GM23338 (cell line): ENCODE measurements at regions not wholly inside any gene's neighbourhood (a gene's known extent, or its start where the extent isn't known, plus 50 kb on each side); places are given as distances from the start of the nearest gene placed in this dataset.

Experiments used
- ATAC-seq: fragments of 200-7000 bp; cut with Tn5 transposase; 3 replicates; pipeline ENCODE4 v1.9.1; 2020
- DNase-seq: peaks from one replicate; pipeline ENCODE4 v3.0.0-alpha.2; 2015; ENCODE audit warnings: low spot score
- H2AFZ ChIP-seq: fragments of 200-600 bp; sonication (generic); 2 replicates; pipeline ENCODE4 v1.8.0; 2016; ENCODE audit warnings: antibody characterized with exemption, mild to moderate bottlenecking, moderate library complexity
- H3F3A ChIP-seq: fragments of 200-600 bp; sonication (generic); replicated peaks from 2 replicates; pipeline ENCODE4 v1.8.0; 2017; ENCODE audit warnings: antibody characterized with exemption, mixed run types, low read depth
- H3K27ac ChIP-seq: fragments of 200-600 bp; sonication (generic); 2 replicates; pipeline ENCODE4 v1.6.1; 2016; ENCODE audit warnings: low read depth
- H3K27me3 ChIP-seq: fragments of 200-600 bp; sonication (generic); 2 replicates; pipeline ENCODE4 v1.8.0; 2016; ENCODE audit warnings: mild to moderate bottlenecking, mixed run types, moderate library complexity; ENCODE audit not compliant: insufficient read depth
- H3K36me3 ChIP-seq: fragments of 200-600 bp; sonication (generic); 2 replicates; pipeline ENCODE4 v1.8.0; 2016; ENCODE audit warnings: mild to moderate bottlenecking; ENCODE audit not compliant: insufficient read depth
- H3K4me1 ChIP-seq: fragments of 200-600 bp; sonication (generic); 2 replicates; pipeline ENCODE4 v1.8.0; 2016; ENCODE audit warnings: mild to moderate bottlenecking, moderate library complexity; ENCODE audit not compliant: insufficient read depth
- H3K4me2 ChIP-seq: fragments of 200-600 bp; sonication (generic); 2 replicates; pipeline ENCODE4 v1.7.1; 2017; ENCODE audit warnings: mixed run types
- H3K4me3 ChIP-seq: fragments of 200-600 bp; sonication (generic); 2 replicates; pipeline ENCODE4 v1.6.1; 2016; ENCODE audit warnings: mixed run types
- H3K79me2 ChIP-seq: fragments of 200-600 bp; sonication (generic); replicated peaks from 2 replicates; pipeline ENCODE4 v1.8.0; 2017; ENCODE audit warnings: mild to moderate bottlenecking; ENCODE audit not compliant: insufficient read depth
- H3K9me2 ChIP-seq: fragments of 200-600 bp; sonication (generic); 2 replicates; pipeline ENCODE4 v1.8.0; 2017; ENCODE audit not compliant: insufficient read depth
- H4K20me1 ChIP-seq: fragments of 200-600 bp; sonication (generic); replicated peaks from 2 replicates; pipeline ENCODE4 v1.8.0; 2017; ENCODE audit warnings: mild to moderate bottlenecking; ENCODE audit not compliant: insufficient read depth
- H3K27ac Mint-ChIP-seq: 2 replicates; pipeline ENCODE4 v1.8.0; 2020; ENCODE audit warnings: inconsistent platforms, mild to moderate bottlenecking, moderate library complexity, mixed read lengths
- H3K27me3 Mint-ChIP-seq: 3 replicates; pipeline ENCODE4 v1.8.0; 2022; ENCODE audit warnings: low read depth, mild to moderate bottlenecking, moderate library complexity, mixed read lengths, inconsistent platforms; ENCODE audit not compliant: insufficient read depth, poor library complexity
- H3K36me3 Mint-ChIP-seq: 3 replicates; pipeline ENCODE4 v1.8.0; 2021; ENCODE audit warnings: low read depth, mild to moderate bottlenecking, inconsistent platforms, moderate library complexity, mixed read lengths
- H3K4me1 Mint-ChIP-seq: 3 replicates; pipeline ENCODE4 v1.8.0; 2020; ENCODE audit warnings: mild to moderate bottlenecking, inconsistent platforms, mixed read lengths
- H3K4me3 Mint-ChIP-seq: 3 replicates; pipeline ENCODE4 v1.8.0; 2021; ENCODE audit warnings: moderate library complexity, mild to moderate bottlenecking, inconsistent platforms, mixed read lengths
- H3K9me3 Mint-ChIP-seq: 3 replicates; pipeline ENCODE4 v1.8.0; 2020; ENCODE audit warnings: moderate library complexity, mild to moderate bottlenecking, inconsistent platforms, mixed read lengths
- CREB1 ChIP-seq: fragments of 250-450 bp; sonication (Bioruptor Pico); IDR thresholded peaks from 2 replicates; pipeline ENCODE4 v1.5.0; 2020; ENCODE audit warnings: low read depth, mild to moderate bottlenecking, moderate library complexity
- CTCF ChIP-seq, 2 experiments: fragments of 200-600 bp in 1 of 2; sonication (generic) in 1 of 2; conservative IDR thresholded peaks; 2 replicates each; pipeline versions ENCODE4 v1.5.1 to v1.6.1; 2016 to 2017; ENCODE audit warnings: antibody characterized with exemption in 2 of 2, low read depth in 2 of 2, mild to moderate bottlenecking in 2 of 2, moderate library complexity in 1 of 2
- EZH2 ChIP-seq: fragments of 200-600 bp; sonication (generic); IDR thresholded peaks from one replicate; pipeline ENCODE4 v1.8.0; 2017; ENCODE audit warnings: antibody characterized with exemption, mild to moderate bottlenecking, low read depth; ENCODE audit not compliant: unreplicated experiment
- EZH2phosphoT487 ChIP-seq: fragments of 200-600 bp; sonication (generic); IDR thresholded peaks from one replicate; pipeline ENCODE4 v1.8.1; 2018; ENCODE audit warnings: antibody characterized with exemption; ENCODE audit not compliant: unreplicated experiment
- JUNB ChIP-seq: IDR thresholded peaks from one replicate; pipeline ENCODE4 v1.6.1; 2016; ENCODE audit warnings: antibody characterized with exemption; ENCODE audit not compliant: unreplicated experiment
- NANOG ChIP-seq: IDR thresholded peaks from 2 replicates; pipeline ENCODE4 v1.6.1; 2016; ENCODE audit warnings: antibody characterized with exemption, borderline replicate concordance
- POLR2AphosphoS5 ChIP-seq: IDR thresholded peaks from 2 replicates; pipeline ENCODE4 v1.6.1; 2016; ENCODE audit warnings: antibody characterized with exemption, low read depth
- REST ChIP-seq: IDR thresholded peaks from one replicate; pipeline ENCODE4 v1.6.1; 2018; ENCODE audit warnings: antibody characterized with exemption; ENCODE audit not compliant: unreplicated experiment
- STAT1 ChIP-seq: IDR thresholded peaks from one replicate; pipeline ENCODE4 v1.6.1; 2016; ENCODE audit warnings: antibody characterized with exemption; ENCODE audit not compliant: unreplicated experiment
- ZNF114 ChIP-seq: fragments of 250-450 bp; sonication (Bioruptor Pico); IDR thresholded peaks from 2 replicates; pipeline ENCODE4 v1.5.0; 2020; ENCODE audit warnings: mild to moderate bottlenecking, moderate library complexity
- ZNF331 ChIP-seq: fragments of 250-450 bp; sonication (Bioruptor Pico); IDR thresholded peaks from 2 replicates; pipeline ENCODE4 v1.5.0; 2020; ENCODE audit warnings: low read depth, mild to moderate bottlenecking, moderate library complexity
- TF ChIP-seq, protein P1 (sequence below): IDR thresholded peaks from 2 replicates; pipeline ENCODE4 v1.6.1; 2016; ENCODE audit warnings: antibody characterized with exemption
- TF ChIP-seq, protein P2 (sequence below): fragments of 250-450 bp; sonication (Bioruptor Pico); IDR thresholded peaks from 2 replicates; pipeline ENCODE4 v1.5.0; 2020; ENCODE audit warnings: mild to moderate bottlenecking, moderate library complexity

DNA sequence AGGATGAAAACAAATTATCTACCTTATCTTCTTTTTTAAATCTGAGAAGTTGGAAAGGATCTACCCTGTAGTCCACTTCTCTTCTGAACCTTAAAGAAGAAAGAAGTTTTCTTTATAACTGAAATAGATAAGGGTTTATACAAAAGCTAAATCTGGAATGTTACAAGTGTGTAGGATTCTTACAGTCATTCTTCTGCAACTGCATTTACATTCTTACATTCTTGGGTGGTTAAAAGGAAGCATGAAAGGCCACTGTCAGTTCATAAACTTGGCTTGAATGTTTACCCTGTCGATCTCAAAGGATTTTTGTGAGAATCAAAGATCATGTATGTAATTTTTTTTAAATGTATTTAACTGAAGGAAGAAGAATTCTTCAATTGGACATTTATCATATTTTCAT, 142.1 kb upstream of the BRINP3 start:
- DNase-seq: no peak
- no peaks in the 10 kb centered on the region for H3K36me3 Mint-ChIP-seq
- H3F3A ChIP-seq: no peaks in the 10 kb centered on the region

More for the DNA sequence above, 142.1 kb upstream of the BRINP3 start:
- Mint-ChIP-seq H3K27me3 (peaks cover 3% of the 10 kb centered on the region), H3K4me3 (no peak overlapping the region), H3K27ac (no peak overlapping the region), H3K4me1 (peaks cover 8% of the 10 kb centered on the region), H3K9me3 (no peaks in the 10 kb centered on the region)
- H3K4me2 ChIP-seq: no peak overlapping the region
- H3K27ac ChIP-seq: no peak overlapping the region
- TF ChIP-seq JUNB (no peak), POLR2AphosphoS5 (no peak), EZH2phosphoT487 (no peak), CTCF (conservative IDR thresholded peaks at IDR 0.05; ENCODE audit: low read depth in 2 of 2) (no peak), EZH2 (no peak), NANOG (no peak), CREB1 (no peak), ZNF331 (CRISPR knock-in tag) (no peak), ZNF114 (CRISPR knock-in tag) (no peak), REST (no peak), STAT1 (no peak)
- TF ChIP-seq, protein P1, sequence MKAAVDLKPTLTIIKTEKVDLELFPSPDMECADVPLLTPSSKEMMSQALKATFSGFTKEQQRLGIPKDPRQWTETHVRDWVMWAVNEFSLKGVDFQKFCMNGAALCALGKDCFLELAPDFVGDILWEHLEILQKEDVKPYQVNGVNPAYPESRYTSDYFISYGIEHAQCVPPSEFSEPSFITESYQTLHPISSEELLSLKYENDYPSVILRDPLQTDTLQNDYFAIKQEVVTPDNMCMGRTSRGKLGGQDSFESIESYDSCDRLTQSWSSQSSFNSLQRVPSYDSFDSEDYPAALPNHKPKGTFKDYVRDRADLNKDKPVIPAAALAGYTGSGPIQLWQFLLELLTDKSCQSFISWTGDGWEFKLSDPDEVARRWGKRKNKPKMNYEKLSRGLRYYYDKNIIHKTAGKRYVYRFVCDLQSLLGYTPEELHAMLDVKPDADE: no peak
- TF ChIP-seq, protein P2, sequence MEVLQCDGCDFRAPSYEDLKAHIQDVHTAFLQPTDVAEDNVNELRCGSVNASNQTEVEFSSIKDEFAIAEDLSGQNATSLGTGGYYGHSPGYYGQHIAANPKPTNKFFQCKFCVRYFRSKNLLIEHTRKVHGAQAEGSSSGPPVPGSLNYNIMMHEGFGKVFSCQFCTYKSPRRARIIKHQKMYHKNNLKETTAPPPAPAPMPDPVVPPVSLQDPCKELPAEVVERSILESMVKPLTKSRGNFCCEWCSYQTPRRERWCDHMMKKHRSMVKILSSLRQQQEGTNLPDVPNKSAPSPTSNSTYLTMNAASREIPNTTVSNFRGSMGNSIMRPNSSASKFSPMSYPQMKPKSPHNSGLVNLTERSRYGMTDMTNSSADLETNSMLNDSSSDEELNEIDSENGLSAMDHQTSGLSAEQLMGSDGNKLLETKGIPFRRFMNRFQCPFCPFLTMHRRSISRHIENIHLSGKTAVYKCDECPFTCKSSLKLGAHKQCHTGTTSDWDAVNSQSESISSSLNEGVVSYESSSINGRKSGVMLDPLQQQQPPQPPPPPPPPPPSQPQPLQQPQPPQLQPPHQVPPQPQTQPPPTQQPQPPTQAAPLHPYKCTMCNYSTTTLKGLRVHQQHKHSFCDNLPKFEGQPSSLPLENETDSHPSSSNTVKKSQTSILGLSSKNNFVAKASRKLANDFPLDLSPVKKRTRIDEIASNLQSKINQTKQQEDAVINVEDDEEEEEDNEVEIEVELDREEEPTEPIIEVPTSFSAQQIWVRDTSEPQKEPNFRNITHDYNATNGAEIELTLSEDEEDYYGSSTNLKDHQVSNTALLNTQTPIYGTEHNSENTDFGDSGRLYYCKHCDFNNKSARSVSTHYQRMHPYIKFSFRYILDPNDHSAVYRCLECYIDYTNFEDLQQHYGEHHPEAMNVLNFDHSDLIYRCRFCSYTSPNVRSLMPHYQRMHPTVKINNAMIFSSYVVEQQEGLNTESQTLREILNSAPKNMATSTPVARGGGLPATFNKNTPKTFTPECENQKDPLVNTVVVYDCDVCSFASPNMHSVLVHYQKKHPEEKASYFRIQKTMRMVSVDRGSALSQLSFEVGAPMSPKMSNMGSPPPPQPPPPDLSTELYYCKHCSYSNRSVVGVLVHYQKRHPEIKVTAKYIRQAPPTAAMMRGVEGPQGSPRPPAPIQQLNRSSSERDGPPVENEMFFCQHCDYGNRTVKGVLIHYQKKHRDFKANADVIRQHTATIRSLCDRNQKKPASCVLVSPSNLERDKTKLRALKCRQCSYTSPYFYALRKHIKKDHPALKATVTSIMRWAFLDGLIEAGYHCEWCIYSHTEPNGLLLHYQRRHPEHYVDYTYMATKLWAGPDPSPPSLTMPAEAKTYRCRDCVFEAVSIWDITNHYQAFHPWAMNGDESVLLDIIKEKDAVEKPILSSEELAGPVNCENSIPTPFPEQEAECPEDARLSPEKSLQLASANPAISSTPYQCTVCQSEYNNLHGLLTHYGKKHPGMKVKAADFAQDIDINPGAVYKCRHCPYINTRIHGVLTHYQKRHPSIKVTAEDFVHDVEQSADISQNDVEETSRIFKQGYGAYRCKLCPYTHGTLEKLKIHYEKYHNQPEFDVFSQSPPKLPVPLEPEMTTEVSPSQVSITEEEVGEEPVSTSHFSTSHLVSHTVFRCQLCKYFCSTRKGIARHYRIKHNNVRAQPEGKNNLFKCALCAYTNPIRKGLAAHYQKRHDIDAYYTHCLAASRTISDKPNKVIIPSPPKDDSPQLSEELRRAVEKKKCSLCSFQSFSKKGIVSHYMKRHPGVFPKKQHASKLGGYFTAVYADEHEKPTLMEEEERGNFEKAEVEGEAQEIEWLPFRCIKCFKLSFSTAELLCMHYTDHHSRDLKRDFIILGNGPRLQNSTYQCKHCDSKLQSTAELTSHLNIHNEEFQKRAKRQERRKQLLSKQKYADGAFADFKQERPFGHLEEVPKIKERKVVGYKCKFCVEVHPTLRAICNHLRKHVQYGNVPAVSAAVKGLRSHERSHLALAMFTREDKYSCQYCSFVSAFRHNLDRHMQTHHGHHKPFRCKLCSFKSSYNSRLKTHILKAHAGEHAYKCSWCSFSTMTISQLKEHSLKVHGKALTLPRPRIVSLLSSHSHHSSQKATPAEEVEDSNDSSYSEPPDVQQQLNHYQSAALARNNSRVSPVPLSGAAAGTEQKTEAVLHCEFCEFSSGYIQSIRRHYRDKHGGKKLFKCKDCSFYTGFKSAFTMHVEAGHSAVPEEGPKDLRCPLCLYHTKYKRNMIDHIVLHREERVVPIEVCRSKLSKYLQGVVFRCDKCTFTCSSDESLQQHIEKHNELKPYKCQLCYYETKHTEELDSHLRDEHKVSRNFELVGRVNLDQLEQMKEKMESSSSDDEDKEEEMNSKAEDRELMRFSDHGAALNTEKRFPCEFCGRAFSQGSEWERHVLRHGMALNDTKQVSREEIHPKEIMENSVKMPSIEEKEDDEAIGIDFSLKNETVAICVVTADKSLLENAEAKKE (CRISPR knock-in tag): no peak
- H3K9me2 ChIP-seq: no peaks in the 10 kb centered on the region
- no peak for ATAC-seq
- no peaks in the 10 kb centered on the region for H3K27me3 ChIP-seq
- peaks cover 7% of the 10 kb centered on the region for H3K4me1 ChIP-seq
- no peak overlapping the region for H2AFZ ChIP-seq
- no peak overlapping the region for H3K4me3 ChIP-seq
- no peaks in the 10 kb centered on the region for H3K79me2 ChIP-seq
- no peaks in the 10 kb centered on the region for H3K36me3 ChIP-seq
- H4K20me1 ChIP-seq: no peaks in the 10 kb centered on the region
